Limb (tissue), 2 donors: ENCODE measurements at regions not wholly inside any gene's neighbourhood (a gene's known extent, or its start where the extent isn't known, plus 50 kb on each side); places are given as distances from the start of the nearest gene placed in this dataset.
"Not testable (repeated sequence)": the region's sequence is repeated elsewhere in the genome, so short reads cannot be mapped to it uniquely, and the experiment has no call there.

ENCODE experiments used
- DNase-seq, 2 donors: peaks; one replicate each; pipeline ENCODE4 v3.0.0-alpha.2; 2016; ENCODE audit errors: extremely low spot score in 2 of 2

- DNase-seq: no peak
Observed at GRCh38 chr3:197430934-197431333, 124.8 kb downstream of the BDH1 start.

GRCh38 chr3:197430502-197430901, 125.3 kb downstream of the BDH1 start:
- no peak for DNase-seq

GRCh38 chr3:197428952-197429351, 126.8 kb downstream of the BDH1 start:
- no peak for DNase-seq

GRCh38 chr3:197428117-197428801, 127.5 kb downstream of the BDH1 start:
- DNase-seq: peak; percentile 56 to 63

- no peak for DNase-seq
Observed at GRCh38 chr3:197427021-197427420, 128.6 kb upstream of the DLG1 start.

GRCh38 chr3:197426121-197426566, 127.7 kb upstream of the DLG1 start:
- peak in 1 of 2 donors; percentile 51 for DNase-seq

GRCh38 chr3:197425485-197426120, 127.2 kb upstream of the DLG1 start:
- DNase-seq: no peak

- DNase-seq: no peak
Observed at GRCh38 chr3:197424674-197425484, 126.5 kb upstream of the DLG1 start.

GRCh38 chr3:197424266-197424665, 125.9 kb upstream of the DLG1 start:
- no peak for DNase-seq

GRCh38 chr3:197423376-197423775, 125.0 kb upstream of the DLG1 start:
- no peak for DNase-seq

- DNase-seq: no peak
Observed at GRCh38 chr3:197422506-197422905, 124.1 kb upstream of the DLG1 start.

GRCh38 chr3:197421021-197421420, 122.6 kb upstream of the DLG1 start:
- no peak for DNase-seq

GRCh38 chr3:197420566-197420965, 122.2 kb upstream of the DLG1 start:
- DNase-seq: no peak

GRCh38 chr3:197420115-197420514, 121.7 kb upstream of the DLG1 start:
- peak in 1 of 2 donors; percentile 28 for DNase-seq

- DNase-seq: no peak
Observed at GRCh38 chr3:197419696-197420095, 121.3 kb upstream of the DLG1 start.

GRCh38 chr3:197417911-197418618, 119.7 kb upstream of the DLG1 start:
- DNase-seq: no peak

- no peak for DNase-seq
Observed at GRCh38 chr3:197417441-197417840, 119.0 kb upstream of the DLG1 start.

- not testable (repeated sequence) for DNase-seq
Observed at GRCh38 chr3:197411899-197412298, 113.5 kb upstream of the DLG1 start.

- DNase-seq: not testable (repeated sequence)
Observed at GRCh38 chr3:197410170-197410569, 111.8 kb upstream of the DLG1 start.

- no peak for DNase-seq
Observed at GRCh38 chr3:197408177-197408957, 110.0 kb upstream of the DLG1 start.

GRCh38 chr3:197407526-197407925, 109.1 kb upstream of the DLG1 start:
- DNase-seq: no peak
